Stromal cell of bone marrow (primary cell): ENCODE measurements at regions not wholly inside any gene's neighbourhood (a gene's known extent, or its start where the extent isn't known, plus 50 kb on each side); places are given as distances from the start of the nearest gene placed in this dataset.

Experiments used
- DNase-seq: peaks from one replicate; pipeline ENCODE4 v3.0.0-alpha.2; 2012; ENCODE audit warnings: low read depth

- no peak for DNase-seq
Observed at GRCh38 chr10:78923647-78924318, 145.0 kb upstream of the ZMIZ1 start.

GRCh38 chr10:78924319-78925003 is 144.3 kb upstream of the ZMIZ1 start:
- no peak for DNase-seq

- peak; percentile 10 for DNase-seq
Observed at GRCh38 chr10:78925275-78925674, 143.5 kb upstream of the ZMIZ1 start.

GRCh38 chr10:78925800-78926319 is 142.9 kb upstream of the ZMIZ1 start:
- DNase-seq = peak; percentile 96

GRCh38 chr10:78927257-78927995 is 141.3 kb upstream of the ZMIZ1 start:
- DNase-seq = no peak

GRCh38 chr10:78928330-78928729 is 140.4 kb upstream of the ZMIZ1 start:
- DNase-seq = no peak

- DNase-seq = no peak
Observed at GRCh38 chr10:78929541-78929940, 139.2 kb upstream of the ZMIZ1 start.

GRCh38 chr10:78931321-78932053 is 137.3 kb upstream of the ZMIZ1 start:
- DNase-seq = peak; percentile 94

GRCh38 chr10:78932054-78932386 is 136.7 kb upstream of the ZMIZ1 start:
- no peak for DNase-seq

GRCh38 chr10:78932861-78933260 is 135.9 kb upstream of the ZMIZ1 start:
- DNase-seq = no peak

GRCh38 chr10:78933828-78934531 is 134.8 kb upstream of the ZMIZ1 start:
- no peak for DNase-seq

GRCh38 chr10:78934532-78934898 is 134.3 kb upstream of the ZMIZ1 start:
- no peak for DNase-seq

- DNase-seq = no peak
Observed at GRCh38 chr10:78934994-78935602, 133.7 kb upstream of the ZMIZ1 start.

- no peak for DNase-seq
Observed at GRCh38 chr10:78935697-78936407, 132.9 kb upstream of the ZMIZ1 start.

- DNase-seq = no peak
Observed at GRCh38 chr10:78936412-78937342, 132.1 kb upstream of the ZMIZ1 start.

- DNase-seq = no peak
Observed at GRCh38 chr10:78937393-78937792, 131.4 kb upstream of the ZMIZ1 start.

- no peak for DNase-seq
Observed at GRCh38 chr10:78937800-78938694, 130.7 kb upstream of the ZMIZ1 start.
